Superior temporal gyrus (tissue), 1 donor: ENCODE measurements at regions not wholly inside any gene's neighbourhood (a gene's known extent, or its start where the extent isn't known, plus 50 kb on each side); places are given as distances from the start of the nearest gene placed in this dataset.
"Not testable (repeated sequence)": the region's sequence is repeated elsewhere in the genome, so short reads cannot be mapped to it uniquely, and the experiment has no call there.

Source experiments
- DNase-seq: peaks from one replicate; pipeline ENCODE4 v3.0.0-alpha.2; 2016; ENCODE audit errors: extremely low spot score

DNA sequence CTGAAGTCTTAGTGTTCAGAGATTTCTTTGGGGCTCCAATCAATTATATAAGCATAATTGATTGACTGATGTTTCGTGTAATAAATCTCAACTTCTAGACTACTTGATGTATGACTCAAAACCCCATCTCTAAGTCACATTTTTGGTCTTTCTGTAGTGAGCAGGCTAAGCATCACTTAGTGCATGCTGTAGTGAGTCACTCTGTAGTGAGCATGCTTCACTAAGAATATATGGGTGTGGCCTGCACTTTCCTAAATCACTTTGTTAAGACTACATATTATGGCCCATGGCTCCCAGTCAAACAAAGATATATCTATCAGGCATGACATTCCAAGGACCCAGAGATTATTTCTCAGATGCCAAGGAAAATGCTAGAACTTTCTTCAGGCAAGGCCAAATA, 909.4 kb upstream of the LRFN5 start:
- DNase-seq, result no peak

DNA sequence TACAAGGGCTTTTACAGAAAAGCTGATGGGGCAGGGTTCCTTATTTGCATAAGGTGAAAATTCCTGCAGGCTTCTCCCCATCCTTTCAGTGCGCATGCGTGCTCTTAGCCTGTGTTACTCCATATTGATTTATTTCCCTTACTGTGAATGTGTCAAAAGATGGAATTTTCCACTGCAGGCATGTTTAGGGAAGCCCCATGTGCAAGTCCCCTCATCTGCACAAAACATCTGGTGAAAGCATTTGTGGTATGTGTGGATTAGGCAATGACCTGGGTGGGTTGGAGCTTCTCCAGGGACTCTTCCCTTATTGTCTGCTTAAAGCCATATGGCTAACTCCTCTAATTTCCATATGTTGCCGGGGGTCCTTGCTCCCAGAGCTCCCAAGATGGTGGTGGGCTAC, 912.7 kb upstream of the LRFN5 start:
- DNase-seq, result no peak

DNA sequence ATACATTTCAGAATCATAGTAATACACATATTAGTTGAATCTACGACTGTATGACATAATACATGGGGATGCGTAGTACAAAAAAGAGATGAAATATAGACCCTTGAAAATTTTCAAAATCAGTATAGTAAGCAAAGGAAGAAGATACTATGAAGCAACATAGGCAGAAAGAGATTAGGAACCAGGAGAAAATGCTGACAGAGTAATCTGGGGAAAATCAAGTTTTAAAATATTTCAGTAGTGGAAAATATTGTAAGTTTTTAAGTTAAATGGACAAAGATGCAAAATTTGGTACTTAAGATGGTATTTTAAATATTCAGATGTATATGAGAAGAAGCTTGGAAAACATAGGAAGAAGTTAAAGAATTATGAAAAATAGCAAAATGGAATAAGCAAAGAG, 915.6 kb upstream of the LRFN5 start:
- DNase-seq, result no peak

DNA sequence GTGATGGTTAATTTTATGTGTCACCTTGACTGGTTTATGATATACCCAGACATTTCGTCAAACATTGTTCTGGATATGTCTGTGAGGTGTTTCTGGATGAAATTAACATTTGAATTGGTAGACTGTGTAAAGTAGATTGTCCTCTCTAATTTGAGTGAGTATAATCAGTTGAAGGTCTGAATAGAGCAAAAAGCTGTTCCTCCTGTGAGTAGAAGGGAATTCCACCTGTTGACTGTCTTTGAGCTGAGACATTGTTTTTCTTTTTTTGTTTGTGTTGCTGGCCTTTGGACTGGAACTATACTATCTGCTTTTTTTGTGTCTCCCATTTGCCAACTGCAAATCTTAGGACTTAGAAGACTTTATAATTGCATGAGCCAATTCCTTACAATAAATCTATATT, 920.9 kb upstream of the LRFN5 start:
- no peak for DNase-seq

DNA sequence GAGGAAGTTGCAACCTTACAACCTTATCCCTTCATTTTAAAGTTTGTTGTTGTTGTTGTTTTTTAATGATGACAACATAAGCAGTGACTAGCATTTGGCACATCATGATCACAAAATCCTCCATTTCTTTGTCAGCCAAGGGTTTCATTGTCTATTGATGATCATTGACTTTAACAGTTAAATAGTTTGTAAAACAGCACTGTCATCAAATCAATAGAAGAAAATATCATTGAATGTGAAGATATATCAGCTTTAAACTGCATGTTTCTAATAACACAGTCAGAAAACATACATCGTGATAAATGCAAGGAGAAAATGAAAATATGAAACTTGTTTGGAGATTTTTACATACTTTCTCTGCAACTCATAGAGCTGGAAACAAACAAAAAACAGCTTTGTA, 922.3 kb upstream of the LRFN5 start:
- DNase-seq, result no peak

DNA sequence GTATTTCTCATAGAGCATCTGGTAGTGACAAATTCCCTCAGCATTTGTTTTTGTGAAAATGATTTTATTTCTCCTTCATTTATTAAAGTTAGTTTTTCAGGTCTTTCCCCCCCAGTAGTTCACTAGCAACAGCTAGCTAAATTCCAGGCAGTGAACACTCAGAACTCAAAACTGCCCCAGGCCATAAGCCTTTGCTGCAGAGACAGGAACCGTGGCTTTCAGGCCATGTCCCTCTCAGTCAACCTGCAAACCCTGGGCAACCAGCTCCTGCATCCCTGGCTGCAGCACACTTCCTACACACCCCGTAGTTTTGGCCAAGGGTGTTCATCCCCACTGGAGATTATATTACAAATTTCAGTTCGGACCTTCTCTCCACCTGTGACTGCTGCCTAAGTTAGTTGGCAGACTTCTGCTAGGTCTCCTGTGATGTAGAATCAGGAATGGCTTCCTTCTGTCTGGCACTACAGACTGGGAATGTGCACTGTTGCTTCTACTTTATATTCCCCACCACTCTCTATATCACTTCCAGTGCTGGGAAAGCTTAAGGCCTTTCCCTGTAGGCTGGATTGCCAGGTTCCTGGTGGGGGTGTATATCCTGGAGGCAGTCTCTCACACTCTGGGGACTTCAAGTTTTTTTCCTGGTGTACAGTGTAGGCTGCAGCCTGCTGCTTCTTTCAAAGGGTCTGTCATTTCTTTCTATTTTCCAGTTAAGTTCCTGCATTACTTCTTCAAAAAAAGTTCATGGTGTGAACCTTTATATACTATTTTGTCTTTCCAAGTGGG, 924.4 kb upstream of the LRFN5 start:
- DNase-seq, result no peak

DNA sequence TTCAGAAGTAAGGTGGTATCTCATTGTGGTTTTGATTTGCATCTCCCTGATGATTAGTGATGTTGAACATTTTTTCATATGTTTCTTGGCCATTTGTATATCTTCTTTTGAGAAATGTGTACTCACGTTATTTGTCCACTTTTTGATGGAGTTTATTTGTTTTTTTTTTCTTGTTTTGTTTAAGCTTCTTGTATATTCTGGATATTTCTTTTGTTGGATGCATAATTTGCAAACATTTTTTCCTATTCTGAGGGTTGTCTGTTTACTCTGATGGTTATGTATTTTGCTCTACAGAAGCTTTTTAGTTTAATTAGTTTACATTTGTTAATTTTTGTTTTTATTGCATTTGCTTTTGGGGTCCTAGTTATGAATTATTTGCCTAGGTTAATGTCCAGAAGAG, 927.4 kb upstream of the LRFN5 start:
- no peak for DNase-seq

DNA sequence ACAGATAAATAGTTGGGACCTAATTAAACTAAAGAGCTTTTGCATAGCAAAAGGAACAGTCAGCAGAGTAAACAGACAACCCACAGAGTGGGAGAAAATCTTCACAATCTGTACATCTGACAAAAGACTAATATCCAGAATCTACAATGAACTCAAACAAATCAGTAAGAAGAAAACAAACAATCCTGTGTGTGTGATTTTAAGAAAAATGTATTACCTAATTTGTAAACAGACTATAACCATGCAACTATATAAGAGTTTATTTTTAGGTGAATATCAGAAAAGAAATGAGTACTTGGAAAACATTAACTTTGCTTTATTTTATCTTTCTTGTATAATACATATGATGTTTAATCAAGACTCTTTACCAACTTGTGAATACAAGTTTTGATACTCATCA, 929.5 kb upstream of the LRFN5 start:
- DNase-seq, result not testable (repeated sequence)

DNA sequence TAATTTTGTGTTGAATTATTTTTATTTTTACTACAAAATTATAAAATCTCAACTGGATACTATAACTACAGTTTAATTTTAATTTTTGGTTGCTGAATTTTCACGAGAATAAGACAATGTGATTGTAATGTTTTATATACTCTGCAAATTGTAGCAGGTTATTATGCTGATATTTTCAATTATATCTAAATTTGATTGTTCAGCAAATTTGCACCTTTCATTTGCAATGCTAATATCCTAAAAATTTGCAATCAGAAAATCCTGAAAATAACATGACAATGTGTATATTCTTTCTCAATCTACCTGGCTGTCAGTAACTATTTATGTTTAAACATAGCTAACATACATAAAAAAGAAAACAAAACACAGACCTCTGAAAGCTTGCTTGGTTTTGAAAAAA, 932.2 kb upstream of the LRFN5 start:
- DNase-seq, result no peak

DNA sequence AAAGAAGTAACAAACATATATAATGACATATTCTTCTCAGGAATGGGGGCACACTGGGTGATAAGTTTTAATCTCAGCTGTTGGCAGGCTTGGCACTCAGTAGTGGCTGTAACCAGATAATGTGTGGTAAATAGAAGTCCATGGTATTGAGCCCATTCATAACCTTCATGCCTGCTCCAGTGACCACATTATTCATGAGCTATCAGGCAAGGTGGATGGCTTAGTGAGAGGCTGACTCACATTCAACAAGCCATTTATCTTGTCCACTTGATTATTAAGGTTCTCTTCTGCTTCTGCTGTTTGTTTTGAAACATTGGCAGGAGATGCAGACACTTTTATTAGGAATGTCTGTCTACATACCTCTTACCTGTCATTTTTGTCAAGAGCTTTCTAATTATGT, 950.4 kb upstream of the LRFN5 start:
- no peak for DNase-seq

DNA sequence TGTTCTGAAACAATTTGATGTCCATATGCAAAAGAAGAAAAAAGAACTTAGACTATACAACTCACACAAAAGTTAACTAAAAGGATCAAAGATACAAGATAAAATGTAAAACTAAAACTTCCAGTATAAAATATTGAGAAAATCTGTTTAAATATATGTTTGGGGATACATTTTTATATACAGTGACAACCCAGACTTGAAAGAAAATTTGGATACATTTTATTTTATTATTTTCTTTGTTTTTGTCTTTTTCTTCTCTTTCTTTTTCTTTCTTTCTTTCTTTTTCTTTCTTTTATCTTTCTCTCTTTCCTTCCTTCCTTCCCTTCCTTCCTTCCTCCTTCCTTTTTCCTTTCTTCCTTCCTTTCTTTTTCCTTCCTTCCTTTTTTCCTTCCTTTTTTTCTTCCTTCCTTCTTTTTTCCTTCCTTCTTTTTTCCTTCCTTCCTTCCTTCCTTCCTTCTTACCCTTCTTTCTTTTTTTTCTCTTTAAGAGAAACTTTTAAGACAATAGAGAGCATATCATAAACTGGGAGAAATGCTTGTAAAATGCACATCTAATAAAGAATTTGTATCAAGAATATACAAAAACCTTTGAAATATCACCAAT, 954.5 kb upstream of the LRFN5 start:
- no peak for DNase-seq

DNA sequence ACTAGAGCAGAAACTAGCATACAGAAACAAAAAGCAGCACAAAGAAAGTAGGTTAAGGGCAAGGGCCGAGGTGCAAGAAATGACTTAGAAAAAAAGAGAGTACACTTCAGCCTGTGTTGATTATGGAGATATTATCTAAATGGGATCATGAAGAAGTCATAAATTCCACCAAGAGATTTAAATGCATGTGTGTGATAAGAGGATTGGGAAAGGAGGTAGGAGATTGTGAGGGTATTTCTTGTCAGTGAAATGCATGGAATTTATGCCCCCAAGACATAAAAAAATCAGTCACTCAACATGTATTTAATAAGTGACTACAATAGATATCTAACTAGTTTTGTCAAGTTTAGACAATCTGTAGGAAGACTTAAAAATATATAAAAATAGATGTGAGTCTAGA, 976.2 kb upstream of the LRFN5 start:
- DNase-seq, result no peak

DNA sequence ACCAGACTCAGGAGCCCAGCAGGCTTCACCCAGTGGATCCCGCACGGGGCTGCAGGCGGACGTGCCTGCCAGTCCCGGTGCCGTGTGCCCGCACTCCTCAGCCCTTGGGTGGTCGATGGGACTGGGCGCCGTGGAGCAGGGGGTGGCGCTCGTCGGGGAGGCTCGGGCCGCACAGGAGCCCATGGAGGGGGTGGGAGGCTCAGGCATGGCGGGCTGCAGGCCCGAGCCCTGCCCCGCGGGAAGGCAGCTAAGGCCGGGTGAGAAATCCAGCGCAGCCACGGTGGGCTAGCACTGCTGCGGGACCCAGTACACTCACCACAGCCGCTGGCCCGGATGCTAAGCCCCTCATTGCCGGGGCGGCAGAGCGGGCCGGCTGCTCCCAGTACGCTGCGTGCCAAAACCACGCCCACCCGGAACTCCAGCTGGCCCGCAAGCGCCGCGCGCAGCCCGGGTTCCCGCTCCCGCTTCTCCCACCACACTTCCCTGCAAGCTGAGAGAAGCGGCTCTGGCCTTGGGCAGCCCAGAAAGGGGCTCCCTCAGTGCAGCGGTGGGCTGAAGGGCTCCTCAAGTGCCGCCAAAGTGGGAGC, 977.0 kb upstream of the LRFN5 start:
- DNase-seq, result not testable (repeated sequence)

DNA sequence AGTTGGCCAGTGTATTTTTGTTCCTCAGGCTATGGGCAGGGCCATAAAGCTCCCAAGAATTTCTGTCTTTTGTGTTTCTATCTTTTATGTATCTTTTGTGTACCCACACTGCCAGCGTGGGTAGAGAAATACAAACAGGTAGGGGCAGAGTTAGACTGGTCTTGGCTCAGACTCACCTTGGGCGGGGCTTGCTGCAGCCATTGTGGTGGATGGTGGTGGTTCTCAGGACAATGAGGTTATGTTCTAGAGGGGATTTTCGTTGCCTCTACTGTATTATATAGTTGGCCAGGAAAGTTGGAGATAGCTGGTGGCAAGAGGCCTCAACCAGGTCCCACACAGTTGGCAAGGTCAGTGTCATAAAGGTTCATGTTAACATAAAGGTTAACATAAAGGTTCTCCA, 977.5 kb upstream of the LRFN5 start:
- no peak for DNase-seq

DNA sequence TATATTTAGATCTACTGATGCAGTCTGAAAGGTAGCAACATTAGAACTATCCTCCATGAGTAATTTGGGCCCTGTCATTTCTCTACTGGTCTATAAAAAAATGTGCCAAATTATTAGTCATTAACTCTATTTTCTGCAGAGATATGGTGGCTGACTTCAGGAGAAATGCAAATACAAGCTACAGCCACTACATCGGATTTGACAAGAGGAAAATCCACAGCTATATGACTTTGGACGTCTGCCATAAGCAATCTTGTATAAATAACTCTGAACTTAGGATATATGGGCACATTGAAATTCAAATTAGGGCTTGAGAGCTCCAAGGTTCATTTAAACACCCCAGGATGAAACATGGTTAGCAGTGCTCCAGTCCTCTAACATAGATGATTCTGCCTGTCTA, 983.0 kb upstream of the LRFN5 start:
- no peak for DNase-seq

DNA sequence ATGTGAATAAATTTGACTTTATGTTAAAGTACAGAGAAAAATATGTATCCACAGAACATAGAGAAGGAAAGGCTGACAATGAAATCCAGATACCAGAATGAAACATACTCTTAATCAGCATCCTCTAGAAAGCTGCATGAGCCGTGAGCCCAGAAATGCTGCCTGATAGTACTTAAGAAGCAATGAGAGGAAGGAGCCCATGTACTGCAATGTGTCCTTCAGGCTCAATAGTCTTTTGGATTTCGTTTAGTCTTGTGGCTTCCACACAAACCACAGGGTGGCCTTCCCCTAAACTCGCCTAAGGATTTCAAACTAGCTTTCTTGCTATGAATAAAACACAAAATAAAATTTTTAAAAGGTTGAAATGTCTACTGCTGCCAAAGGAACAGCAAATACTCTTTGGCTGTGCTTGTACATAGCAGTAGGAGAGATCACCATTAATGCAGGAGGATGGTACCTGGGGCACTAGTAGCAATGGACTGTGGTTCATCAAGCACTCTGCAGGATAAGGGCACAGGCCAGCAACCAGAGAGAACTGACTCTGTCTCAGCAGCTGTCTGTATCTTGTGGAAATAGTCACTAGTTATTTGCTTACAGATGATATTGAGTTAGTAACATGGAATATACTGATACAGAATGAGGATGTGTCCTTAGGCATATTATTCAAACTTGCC, 988.3 kb upstream of the LRFN5 start:
- no peak for DNase-seq

DNA sequence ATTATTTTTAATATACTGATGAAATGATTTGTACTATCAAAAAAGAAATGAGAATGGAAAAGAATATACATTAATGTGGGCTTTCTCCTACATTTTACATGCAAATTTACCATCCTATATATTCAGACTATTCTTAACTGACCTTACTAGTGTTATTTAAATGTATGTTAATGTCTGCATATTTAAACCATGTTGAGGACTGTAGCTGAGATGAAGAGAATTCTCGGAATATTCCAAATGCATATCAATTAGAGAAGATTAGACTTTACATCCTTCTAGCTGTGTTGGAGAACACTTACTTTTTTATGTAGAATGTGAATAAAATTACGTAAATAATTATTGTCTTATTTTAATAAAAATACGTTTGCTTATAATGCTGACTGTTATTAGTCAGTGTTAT, 990.1 kb upstream of the LRFN5 start:
- DNase-seq, result no peak

DNA sequence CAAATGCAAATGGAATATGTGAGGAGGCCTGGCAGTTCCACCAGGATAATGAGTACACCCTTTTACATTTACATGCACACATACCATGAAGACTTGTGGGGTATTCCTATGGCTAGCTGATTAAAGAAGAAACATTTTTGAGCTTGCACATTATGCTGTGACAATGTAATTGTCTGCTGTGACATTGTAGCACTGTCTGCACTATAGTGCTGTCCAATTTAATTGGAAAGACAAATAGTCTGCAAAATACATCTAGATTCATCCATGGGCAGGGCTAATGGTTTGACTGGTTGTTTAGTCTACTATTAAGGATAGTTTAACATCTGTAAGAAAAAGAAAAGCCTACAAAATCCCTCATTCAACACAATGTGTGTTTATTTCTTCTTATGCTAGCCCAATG, 1005.6 kb upstream of the LRFN5 start:
- DNase-seq, result no peak

DNA sequence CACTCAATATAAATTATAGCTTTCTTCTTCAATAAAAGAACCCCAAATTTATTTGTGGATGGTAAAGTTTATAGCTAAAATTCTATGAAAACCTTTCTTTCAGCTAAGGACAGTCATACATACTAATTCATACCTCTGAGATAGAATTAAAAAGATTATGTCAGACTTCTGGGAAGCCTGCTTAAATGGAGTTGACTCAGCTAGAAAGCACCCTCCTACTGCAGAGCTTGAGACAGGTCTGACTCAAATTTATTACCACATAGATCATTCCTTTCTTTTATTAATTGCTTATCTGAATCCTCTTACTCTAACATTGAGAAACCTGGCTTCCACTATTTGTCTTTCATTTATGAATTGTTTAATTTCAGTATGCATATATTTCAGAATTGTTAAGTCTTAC, 1007.0 kb upstream of the LRFN5 start:
- no peak for DNase-seq

DNA sequence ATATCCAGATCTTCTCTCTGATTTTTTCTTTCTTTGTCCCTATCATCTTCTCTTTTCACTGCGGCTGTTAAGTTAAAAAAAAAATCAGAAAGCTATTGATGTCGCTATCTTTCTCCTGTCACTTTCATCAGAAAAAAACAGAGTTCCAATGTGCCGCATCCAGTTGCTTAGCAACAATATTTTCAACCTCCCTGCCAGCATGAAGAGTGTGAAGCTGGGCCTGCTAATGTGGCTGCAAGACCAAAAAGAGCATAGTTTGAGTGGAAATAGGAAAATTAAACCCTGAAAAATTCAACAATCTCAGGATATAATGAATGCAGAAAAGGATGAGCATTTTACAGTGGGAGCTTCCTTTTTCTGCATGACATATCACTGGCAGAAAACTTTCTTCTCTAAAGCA, 1025.4 kb upstream of the LRFN5 start:
- DNase-seq, result peak; percentile 41

DNA sequence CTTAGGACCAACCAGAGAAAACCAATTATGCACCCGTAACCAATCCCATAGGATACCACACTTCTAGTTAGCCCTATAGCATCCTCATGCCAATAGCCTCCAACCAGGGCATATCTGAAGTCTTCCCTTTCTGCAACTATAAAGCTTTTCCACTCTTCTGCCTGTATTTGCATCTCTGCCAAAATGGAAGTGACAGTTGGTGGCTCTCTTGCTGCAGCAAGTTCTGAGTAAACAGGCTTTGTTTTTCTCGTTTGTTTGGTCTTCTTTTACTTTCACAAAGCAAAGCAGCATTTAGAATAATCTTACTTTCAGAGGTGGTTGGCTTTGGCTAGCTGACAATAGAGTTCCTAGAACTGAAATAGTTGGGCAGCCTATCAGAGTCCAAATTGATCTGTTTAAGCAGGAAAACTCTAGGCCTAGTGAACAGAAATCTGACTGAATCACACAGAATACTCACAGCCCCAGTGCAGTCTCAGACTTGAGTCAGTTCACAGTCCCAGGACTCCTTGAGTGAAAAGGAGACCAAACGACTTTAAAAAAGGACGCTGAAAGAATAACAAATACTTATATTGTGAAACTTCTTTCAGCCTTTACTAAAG, 1029.7 kb upstream of the LRFN5 start:
- DNase-seq, result no peak

DNA sequence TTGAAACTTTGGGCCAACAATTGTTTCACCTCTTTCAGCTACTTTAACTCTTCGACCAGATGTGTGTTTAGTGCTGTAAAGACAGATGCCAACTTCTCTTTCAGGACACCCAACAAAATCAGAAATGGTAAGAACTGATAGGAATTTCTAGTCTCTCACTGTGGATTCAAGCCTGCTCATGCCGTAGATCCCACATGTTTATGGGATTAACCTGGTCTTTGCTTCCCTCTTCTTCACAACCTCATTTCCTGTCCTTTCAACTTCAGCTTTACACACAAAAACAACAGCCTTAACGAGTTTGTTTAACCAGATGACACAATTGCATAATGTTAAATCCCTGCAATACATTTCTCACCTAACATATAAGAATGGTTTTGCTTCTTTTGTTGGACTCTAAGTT, 1031.9 kb upstream of the LRFN5 start:
- DNase-seq, result no peak

DNA sequence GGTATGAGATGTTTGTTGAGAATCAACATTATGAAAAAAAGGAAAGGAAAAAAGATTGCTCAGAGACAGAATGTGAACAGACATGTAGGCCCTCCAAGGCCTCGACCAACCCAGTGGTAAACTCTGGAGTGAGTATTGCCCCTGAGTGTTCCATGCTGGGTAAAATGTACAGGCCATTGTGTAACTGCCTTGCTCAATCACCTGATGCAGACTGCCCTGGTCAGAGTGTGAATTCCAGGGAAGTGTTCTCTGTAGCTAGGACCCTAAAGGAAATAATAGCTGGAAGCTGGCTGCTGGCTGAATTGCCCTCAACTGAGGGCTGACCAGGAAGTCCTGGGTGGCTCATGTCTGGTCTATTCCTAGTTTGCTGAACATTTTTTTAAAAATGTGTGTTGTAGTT, 1081.4 kb upstream of the LRFN5 start:
- DNase-seq, result no peak
